ENCODE measurements at regions not wholly inside any gene's neighbourhood (a gene's known extent, or its start where the extent isn't known, plus 50 kb on each side); places are given as distances from the start of the nearest gene placed in this dataset.

DNA sequence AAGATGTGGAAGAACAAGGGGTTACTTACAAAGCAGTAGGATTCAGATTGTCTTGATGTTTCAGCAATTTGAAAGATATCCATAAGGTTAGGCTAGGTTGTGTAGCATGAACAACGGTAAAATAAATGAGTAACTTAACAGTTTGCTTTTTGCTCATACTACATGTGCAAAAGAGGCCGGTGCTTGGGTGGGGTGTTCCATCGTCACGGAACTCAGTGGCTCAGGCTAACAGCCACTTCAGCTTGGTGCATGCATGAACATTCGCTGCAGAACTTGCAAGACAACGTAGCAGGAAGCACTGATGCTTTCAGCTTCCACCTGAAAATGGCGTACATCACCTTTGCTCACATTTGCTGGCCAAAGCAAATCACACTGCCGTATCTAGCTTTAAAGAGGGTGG, 407.3 kb upstream of the CDH20 start:
- Mint-ChIP-seq H3K4me3 (no peak overlapping the region), H3K27ac (no peak overlapping the region), H3K9me3 (peaks cover 0 to 8% (median 2%) of the 10 kb centered on the region in 7 donors), H3K36me3 (no peaks in the 10 kb centered on the region), H3K4me1 (no peaks in the 10 kb centered on the region), H3K27me3 (ENCODE audit: low read depth in 3 of 3) (no peaks in the 10 kb centered on the region)
- intact Hi-C loops (cut with micrococcal nuclease) = no loop called here
- Histone ChIP-seq H3K9ac (ENCODE audit: insufficient read depth, low read length, poor library complexity, severe bottlenecking) (no peak overlapping the region), H3K4me3 (replicated peaks in 1 of 3; ENCODE audit: low read depth in 2 of 3, low read length in 3 of 3) (no peak overlapping the region), H3K4me2 (replicated peaks; ENCODE audit: extremely low read depth, low read length, poor library complexity, severe bottlenecking) (no peak overlapping the region), H3K9me3 (replicated peaks in 1 of 2; ENCODE audit: control insufficient read depth in 1 of 2, insufficient read depth in 1 of 2, low read length in 2 of 2) (peaks cover 0 to 2% of the 10 kb centered on the region in 2 donors), H2AFZ (ENCODE audit: insufficient read depth, low read depth, low read length, poor library complexity, severe bottlenecking) (no peak overlapping the region), H3K79me2 (ENCODE audit: insufficient read depth, low read length) (no peaks in the 10 kb centered on the region), H3K36me3 (replicated peaks in 1 of 2; ENCODE audit: control insufficient read depth in 1 of 2, insufficient read depth in 2 of 2, low read length in 2 of 2) (no peaks in the 10 kb centered on the region), H3K4me1 (ENCODE audit: control insufficient read depth in 1 of 2, insufficient read depth in 2 of 2, low read length in 2 of 2) (no peaks in the 10 kb centered on the region), H3K27me3 (ENCODE audit: control insufficient read depth in 2 of 2, insufficient read depth in 2 of 2, low read length in 2 of 2) (no peaks in the 10 kb centered on the region), H3K27ac (ENCODE audit: low read depth in 1 of 2, low read length in 2 of 2) (no peak overlapping the region), H4K20me1 (ENCODE audit: insufficient read depth, low read length) (no peaks in the 10 kb centered on the region)
- no peak for DNase-seq
- WGBS (ENCODE audit: insufficient coverage) = 85% methylated on average over 7 of the region's 8 CpGs
- TF ChIP-seq, protein P1, sequence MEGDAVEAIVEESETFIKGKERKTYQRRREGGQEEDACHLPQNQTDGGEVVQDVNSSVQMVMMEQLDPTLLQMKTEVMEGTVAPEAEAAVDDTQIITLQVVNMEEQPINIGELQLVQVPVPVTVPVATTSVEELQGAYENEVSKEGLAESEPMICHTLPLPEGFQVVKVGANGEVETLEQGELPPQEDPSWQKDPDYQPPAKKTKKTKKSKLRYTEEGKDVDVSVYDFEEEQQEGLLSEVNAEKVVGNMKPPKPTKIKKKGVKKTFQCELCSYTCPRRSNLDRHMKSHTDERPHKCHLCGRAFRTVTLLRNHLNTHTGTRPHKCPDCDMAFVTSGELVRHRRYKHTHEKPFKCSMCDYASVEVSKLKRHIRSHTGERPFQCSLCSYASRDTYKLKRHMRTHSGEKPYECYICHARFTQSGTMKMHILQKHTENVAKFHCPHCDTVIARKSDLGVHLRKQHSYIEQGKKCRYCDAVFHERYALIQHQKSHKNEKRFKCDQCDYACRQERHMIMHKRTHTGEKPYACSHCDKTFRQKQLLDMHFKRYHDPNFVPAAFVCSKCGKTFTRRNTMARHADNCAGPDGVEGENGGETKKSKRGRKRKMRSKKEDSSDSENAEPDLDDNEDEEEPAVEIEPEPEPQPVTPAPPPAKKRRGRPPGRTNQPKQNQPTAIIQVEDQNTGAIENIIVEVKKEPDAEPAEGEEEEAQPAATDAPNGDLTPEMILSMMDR (IDR thresholded peaks at IDR 0.05) = no peak

DNA sequence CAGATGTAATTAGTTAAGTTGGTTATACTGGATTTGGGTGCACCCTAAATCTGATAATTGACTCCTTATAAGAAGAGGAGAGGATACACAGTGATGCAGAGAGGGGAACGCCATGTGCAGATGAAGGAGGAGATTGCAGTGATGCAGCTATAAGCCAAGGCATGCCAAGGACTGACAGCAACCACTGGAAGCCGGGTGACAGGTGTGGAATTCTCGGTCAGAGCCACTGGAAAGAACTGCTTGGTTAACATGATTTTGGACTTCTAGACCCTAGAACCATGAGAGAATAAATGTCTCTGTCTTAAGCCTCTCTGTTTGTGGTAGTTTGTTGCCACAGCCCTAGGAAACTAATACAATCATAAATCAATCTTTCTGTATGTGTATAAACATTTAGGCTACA, 403.3 kb upstream of the CDH20 start:
- Mint-ChIP-seq H3K27me3 (ENCODE audit: low read depth in 3 of 3) (peaks cover 0 to 2% (median 0%) of the 10 kb centered on the region in 3 donors), H3K9me3 (peaks cover 0 to 7% (median 2%) of the 10 kb centered on the region in 7 donors), H3K4me3 (no peak overlapping the region), H3K4me1 (no peaks in the 10 kb centered on the region), H3K36me3 (no peaks in the 10 kb centered on the region), H3K27ac (no peak overlapping the region)
- Histone ChIP-seq H2AFZ (ENCODE audit: insufficient read depth, low read depth, low read length, poor library complexity, severe bottlenecking) (no peak overlapping the region), H3K4me1 (ENCODE audit: control insufficient read depth in 1 of 2, insufficient read depth in 2 of 2, low read length in 2 of 2) (no peaks in the 10 kb centered on the region), H3K4me2 (replicated peaks; ENCODE audit: extremely low read depth, low read length, poor library complexity, severe bottlenecking) (no peak overlapping the region), H3K36me3 (replicated peaks in 1 of 2; ENCODE audit: control insufficient read depth in 1 of 2, insufficient read depth in 2 of 2, low read length in 2 of 2) (no peaks in the 10 kb centered on the region), H4K20me1 (ENCODE audit: insufficient read depth, low read length) (no peaks in the 10 kb centered on the region), H3K27me3 (ENCODE audit: control insufficient read depth in 2 of 2, insufficient read depth in 2 of 2, low read length in 2 of 2) (no peaks in the 10 kb centered on the region), H3K4me3 (replicated peaks in 1 of 3; ENCODE audit: low read depth in 2 of 3, low read length in 3 of 3) (no peak overlapping the region), H3K79me2 (ENCODE audit: insufficient read depth, low read length) (no peaks in the 10 kb centered on the region), H3K9ac (ENCODE audit: insufficient read depth, low read length, poor library complexity, severe bottlenecking) (no peak overlapping the region), H3K9me3 (replicated peaks in 1 of 2; ENCODE audit: control insufficient read depth in 1 of 2, insufficient read depth in 1 of 2, low read length in 2 of 2) (peaks cover 0 to 2% of the 10 kb centered on the region in 2 donors), H3K27ac (ENCODE audit: low read depth in 1 of 2, low read length in 2 of 2) (no peak overlapping the region)
- intact Hi-C loops (cut with micrococcal nuclease) = no loop called here
- 93% methylated on average over 3 of the region's 3 CpGs for WGBS (ENCODE audit: insufficient coverage)
- no peak for DNase-seq
- TF ChIP-seq, protein P1 (IDR thresholded peaks at IDR 0.05) = no peak
